ENCODE measurements at regions not wholly inside any gene's neighbourhood (a gene's known extent, or its start where the extent isn't known, plus 50 kb on each side); places are given as distances from the start of the nearest gene placed in this dataset.

GRCh38 chr11:94671553-94672366 lies 96.4 kb upstream of the AMOTL1 start:
- Histone ChIP-seq H3K9ac (ENCODE audit: low read length) (no peak overlapping the region), H3K27ac (ENCODE audit: low read depth, low read length) (no peak overlapping the region), H3K4me3 (ENCODE audit: low read depth in 1 of 2, low read length in 2 of 2) (no peak overlapping the region)

GRCh38 chr11:94672636-94673035 lies 95.5 kb upstream of the AMOTL1 start:
- no peak overlapping the region for H3K9ac ChIP-seq (ENCODE audit: low read length)
- H3K36me3 ChIP-seq (ENCODE audit: insufficient read depth, low read length), result no peaks in the 10 kb centered on the region
- no peaks in the 10 kb centered on the region for H3K9me3 ChIP-seq (ENCODE audit: low read length)
- H3K27ac ChIP-seq (ENCODE audit: low read depth, low read length), result no peak overlapping the region
- H3K4me1 ChIP-seq (ENCODE audit: insufficient read depth, low read length), result peaks cover 18% of the 10 kb centered on the region
- H3K27me3 ChIP-seq (ENCODE audit: control insufficient read depth in 1 of 2, insufficient read depth in 2 of 2, low read length in 2 of 2), result no peaks in the 10 kb centered on the region
- H3K4me3 ChIP-seq (ENCODE audit: low read depth in 1 of 2, low read length in 2 of 2), result no peak overlapping the region

More at GRCh38 chr11:94671553-94672366, 96.4 kb upstream of the AMOTL1 start:
- peaks cover 18% of the 10 kb centered on the region for H3K4me1 ChIP-seq (ENCODE audit: insufficient read depth, low read length)
- H3K9me3 ChIP-seq (ENCODE audit: low read length), result no peaks in the 10 kb centered on the region
- H3K27me3 ChIP-seq (ENCODE audit: control insufficient read depth in 1 of 2, insufficient read depth in 2 of 2, low read length in 2 of 2), result no peaks in the 10 kb centered on the region
- no peaks in the 10 kb centered on the region for H3K36me3 ChIP-seq (ENCODE audit: insufficient read depth, low read length)

- no peak overlapping the region for H3K27ac ChIP-seq (ENCODE audit: low read depth, low read length)
- H3K27me3 ChIP-seq (ENCODE audit: control insufficient read depth in 1 of 2, insufficient read depth in 2 of 2, low read length in 2 of 2), result no peaks in the 10 kb centered on the region
- H3K9me3 ChIP-seq (ENCODE audit: low read length), result no peaks in the 10 kb centered on the region
- H3K9ac ChIP-seq (ENCODE audit: low read length), result no peak overlapping the region
- no peak overlapping the region for H3K4me3 ChIP-seq (ENCODE audit: low read depth in 1 of 2, low read length in 2 of 2)
- H3K4me1 ChIP-seq (ENCODE audit: insufficient read depth, low read length), result peaks cover 18% of the 10 kb centered on the region
- no peaks in the 10 kb centered on the region for H3K36me3 ChIP-seq (ENCODE audit: insufficient read depth, low read length)
These were observed 94.8 kb upstream of the AMOTL1 start for GRCh38 chr11:94673386-94673785.

- Histone ChIP-seq H3K36me3 (ENCODE audit: insufficient read depth, low read length) (no peaks in the 10 kb centered on the region), H3K4me1 (ENCODE audit: insufficient read depth, low read length) (peaks cover 18% of the 10 kb centered on the region), H3K27me3 (ENCODE audit: control insufficient read depth in 1 of 2, insufficient read depth in 2 of 2, low read length in 2 of 2) (no peaks in the 10 kb centered on the region), H3K9ac (ENCODE audit: low read length) (no peak overlapping the region), H3K27ac (ENCODE audit: low read depth, low read length) (no peak overlapping the region), H3K9me3 (ENCODE audit: low read length) (no peaks in the 10 kb centered on the region), H3K4me3 (ENCODE audit: low read depth in 1 of 2, low read length in 2 of 2) (no peak overlapping the region)
These were observed 94.1 kb upstream of the AMOTL1 start for GRCh38 chr11:94673951-94674491.

- Histone ChIP-seq H3K27ac (ENCODE audit: low read depth, low read length) (no peak overlapping the region), H3K9me3 (ENCODE audit: low read length) (no peaks in the 10 kb centered on the region), H3K27me3 (ENCODE audit: control insufficient read depth in 1 of 2, insufficient read depth in 2 of 2, low read length in 2 of 2) (no peaks in the 10 kb centered on the region), H3K4me3 (ENCODE audit: low read depth in 1 of 2, low read length in 2 of 2) (no peak overlapping the region), H3K9ac (ENCODE audit: low read length) (no peak overlapping the region), H3K4me1 (ENCODE audit: insufficient read depth, low read length) (peaks cover 18% of the 10 kb centered on the region), H3K36me3 (ENCODE audit: insufficient read depth, low read length) (no peaks in the 10 kb centered on the region)
These were observed 92.9 kb upstream of the AMOTL1 start for GRCh38 chr11:94675239-94675638.

GRCh38 chr11:94675813-94676212 lies 92.3 kb upstream of the AMOTL1 start:
- no peaks in the 10 kb centered on the region for H3K36me3 ChIP-seq (ENCODE audit: insufficient read depth, low read length)
- H3K4me1 ChIP-seq (ENCODE audit: insufficient read depth, low read length), result peaks cover 18% of the 10 kb centered on the region
- H3K9me3 ChIP-seq (ENCODE audit: low read length), result no peaks in the 10 kb centered on the region
- no peak overlapping the region for H3K9ac ChIP-seq (ENCODE audit: low read length)
- no peak overlapping the region for H3K27ac ChIP-seq (ENCODE audit: low read depth, low read length)
- H3K27me3 ChIP-seq (ENCODE audit: control insufficient read depth in 1 of 2, insufficient read depth in 2 of 2, low read length in 2 of 2), result no peaks in the 10 kb centered on the region
- H3K4me3 ChIP-seq (ENCODE audit: low read depth in 1 of 2, low read length in 2 of 2), result no peak overlapping the region

GRCh38 chr11:94676814-94677213 lies 91.3 kb upstream of the AMOTL1 start:
- H3K4me1 ChIP-seq (ENCODE audit: insufficient read depth, low read length), result peaks cover 18% of the 10 kb centered on the region
- no peak overlapping the region for H3K27ac ChIP-seq (ENCODE audit: low read depth, low read length)
- no peak overlapping the region for H3K4me3 ChIP-seq (ENCODE audit: low read depth in 1 of 2, low read length in 2 of 2)
- H3K27me3 ChIP-seq (ENCODE audit: control insufficient read depth in 1 of 2, insufficient read depth in 2 of 2, low read length in 2 of 2), result no peaks in the 10 kb centered on the region
- H3K9me3 ChIP-seq (ENCODE audit: low read length), result no peaks in the 10 kb centered on the region
- H3K36me3 ChIP-seq (ENCODE audit: insufficient read depth, low read length), result no peaks in the 10 kb centered on the region
- H3K9ac ChIP-seq (ENCODE audit: low read length), result no peak overlapping the region

GRCh38 chr11:94678236-94678635 lies 89.9 kb upstream of the AMOTL1 start:
- H3K36me3 ChIP-seq (ENCODE audit: insufficient read depth, low read length), result no peaks in the 10 kb centered on the region
- peaks cover 16% of the 10 kb centered on the region for H3K4me1 ChIP-seq (ENCODE audit: insufficient read depth, low read length)
- H3K27ac ChIP-seq (ENCODE audit: low read depth, low read length), result no peak overlapping the region
- H3K9me3 ChIP-seq (ENCODE audit: low read length), result no peaks in the 10 kb centered on the region
- no peaks in the 10 kb centered on the region for H3K27me3 ChIP-seq (ENCODE audit: control insufficient read depth in 1 of 2, insufficient read depth in 2 of 2, low read length in 2 of 2)
- H3K9ac ChIP-seq (ENCODE audit: low read length), result no peak overlapping the region
- H3K4me3 ChIP-seq (ENCODE audit: low read depth in 1 of 2, low read length in 2 of 2), result no peak overlapping the region

- Histone ChIP-seq H3K9ac (ENCODE audit: low read length) (no peak overlapping the region), H3K9me3 (ENCODE audit: low read length) (no peaks in the 10 kb centered on the region), H3K4me3 (ENCODE audit: low read depth in 1 of 2, low read length in 2 of 2) (no peak overlapping the region), H3K4me1 (ENCODE audit: insufficient read depth, low read length) (peaks cover 9% of the 10 kb centered on the region), H3K27ac (ENCODE audit: low read depth, low read length) (no peak overlapping the region), H3K27me3 (ENCODE audit: control insufficient read depth in 1 of 2, insufficient read depth in 2 of 2, low read length in 2 of 2) (no peaks in the 10 kb centered on the region), H3K36me3 (ENCODE audit: insufficient read depth, low read length) (no peaks in the 10 kb centered on the region)
These were observed 89.3 kb upstream of the AMOTL1 start for GRCh38 chr11:94678901-94679300.

- no peaks in the 10 kb centered on the region for H3K4me1 ChIP-seq (ENCODE audit: insufficient read depth, low read length)
- no peaks in the 10 kb centered on the region for H3K27me3 ChIP-seq (ENCODE audit: control insufficient read depth in 1 of 2, insufficient read depth in 2 of 2, low read length in 2 of 2)
- no peak overlapping the region for H3K4me3 ChIP-seq (ENCODE audit: low read depth in 1 of 2, low read length in 2 of 2)
These were observed 87.7 kb upstream of the AMOTL1 start for GRCh38 chr11:94680426-94680825.

GRCh38 chr11:94681140-94681539 lies 87.0 kb upstream of the AMOTL1 start:
- Histone ChIP-seq H3K4me1 (ENCODE audit: insufficient read depth, low read length) (no peaks in the 10 kb centered on the region), H3K27ac (ENCODE audit: low read depth, low read length) (no peak overlapping the region), H3K9ac (ENCODE audit: low read length) (no peak overlapping the region), H3K9me3 (ENCODE audit: low read length) (no peaks in the 10 kb centered on the region), H3K4me3 (ENCODE audit: low read depth in 1 of 2, low read length in 2 of 2) (no peak overlapping the region), H3K36me3 (ENCODE audit: insufficient read depth, low read length) (no peaks in the 10 kb centered on the region), H3K27me3 (ENCODE audit: control insufficient read depth in 1 of 2, insufficient read depth in 2 of 2, low read length in 2 of 2) (no peaks in the 10 kb centered on the region)

More at GRCh38 chr11:94680426-94680825, 87.7 kb upstream of the AMOTL1 start:
- no peaks in the 10 kb centered on the region for H3K36me3 ChIP-seq (ENCODE audit: insufficient read depth, low read length)
- no peak overlapping the region for H3K27ac ChIP-seq (ENCODE audit: low read depth, low read length)
- no peak overlapping the region for H3K9ac ChIP-seq (ENCODE audit: low read length)
- H3K9me3 ChIP-seq (ENCODE audit: low read length), result no peaks in the 10 kb centered on the region

GRCh38 chr11:94681852-94682251 lies 86.3 kb upstream of the AMOTL1 start:
- H3K9ac ChIP-seq (ENCODE audit: low read length), result no peak overlapping the region
- H3K36me3 ChIP-seq (ENCODE audit: insufficient read depth, low read length), result no peaks in the 10 kb centered on the region
- no peaks in the 10 kb centered on the region for H3K9me3 ChIP-seq (ENCODE audit: low read length)
- no peak overlapping the region for H3K27ac ChIP-seq (ENCODE audit: low read depth, low read length)
- H3K27me3 ChIP-seq (ENCODE audit: control insufficient read depth in 1 of 2, insufficient read depth in 2 of 2, low read length in 2 of 2), result no peaks in the 10 kb centered on the region
- H3K4me1 ChIP-seq (ENCODE audit: insufficient read depth, low read length), result no peaks in the 10 kb centered on the region
- no peak overlapping the region for H3K4me3 ChIP-seq (ENCODE audit: low read depth in 1 of 2, low read length in 2 of 2)

Measured in muscle layer of colon (tissue), 2 donors.